HEK293 (cell line): ENCODE measurements at regions not wholly inside any gene's neighbourhood (a gene's known extent, or its start where the extent isn't known, plus 50 kb on each side); places are given as distances from the start of the nearest gene placed in this dataset.

Source experiments
- MYNN ChIP-seq: fragments of 450-650 bp; formaldehyde crosslinking; IDR thresholded peaks from 2 replicates; pipeline ENCODE4 v1.5.1; 2016; ENCODE audit warnings: missing biosample characterization, missing genetic modification characterization, borderline replicate concordance
- SALL2 ChIP-seq: fragments of 450-650 bp; formaldehyde crosslinking; IDR thresholded peaks from 2 replicates; pipeline ENCODE4 v1.5.0; 2017; ENCODE audit warnings: missing biosample characterization, mild to moderate bottlenecking, missing genetic modification characterization, borderline replicate concordance
- SCRT2 ChIP-seq: fragments of 450-650 bp; formaldehyde crosslinking; IDR thresholded peaks from 2 replicates; pipeline ENCODE4 v1.5.1; 2016; ENCODE audit warnings: missing biosample characterization, missing genetic modification characterization
- SETDB1 ChIP-seq: IDR thresholded peaks from one replicate; pipeline ENCODE4 v1.6.1; 2017; ENCODE audit warnings: mild to moderate bottlenecking, low read length, moderate library complexity, mixed read lengths; ENCODE audit not compliant: insufficient read length
- ZNF10 ChIP-seq: fragments of 450-650 bp; formaldehyde crosslinking; IDR thresholded peaks from 2 replicates; pipeline ENCODE4 v1.5.1; 2017; ENCODE audit warnings: missing biosample characterization, missing genetic modification characterization
- ZNF433 ChIP-seq: fragments of 450-650 bp; formaldehyde crosslinking; IDR thresholded peaks from 2 replicates; pipeline ENCODE4 v1.5.1; 2016; ENCODE audit warnings: missing biosample characterization, missing genetic modification characterization, low read depth
- ZNF785 ChIP-seq: fragments of 450-650 bp; formaldehyde crosslinking; IDR thresholded peaks from 2 replicates; pipeline ENCODE4 v1.5.1; 2016; ENCODE audit warnings: missing biosample characterization, missing genetic modification characterization
- TF ChIP-seq, protein P1 (sequence below): fragments of 450-650 bp; formaldehyde crosslinking; IDR thresholded peaks from 2 replicates; pipeline ENCODE4 v1.5.1; 2016; ENCODE audit warnings: missing biosample characterization, missing genetic modification characterization
- TF ChIP-seq, protein P2 (sequence below): fragments of 450-650 bp; formaldehyde crosslinking; IDR thresholded peaks from 2 replicates; pipeline ENCODE4 v1.5.1; 2016; ENCODE audit warnings: missing biosample characterization, missing genetic modification characterization
- TF ChIP-seq, protein P3 (sequence below): fragments of 450-650 bp; formaldehyde crosslinking; IDR thresholded peaks from 2 replicates; pipeline ENCODE4 v1.5.1; 2016; ENCODE audit warnings: missing biosample characterization, missing genetic modification characterization
- TF ChIP-seq, protein P4 (sequence below): fragments of 450-650 bp; formaldehyde crosslinking; IDR thresholded peaks from 2 replicates; pipeline ENCODE4 v1.5.1; 2016; ENCODE audit warnings: missing biosample characterization, missing genetic modification characterization
- TF ChIP-seq, protein P5 (sequence below): fragments of 450-650 bp; formaldehyde crosslinking; IDR thresholded peaks from 2 replicates; pipeline ENCODE4 v1.5.1; 2016; ENCODE audit warnings: missing biosample characterization, missing genetic modification characterization

DNA sequence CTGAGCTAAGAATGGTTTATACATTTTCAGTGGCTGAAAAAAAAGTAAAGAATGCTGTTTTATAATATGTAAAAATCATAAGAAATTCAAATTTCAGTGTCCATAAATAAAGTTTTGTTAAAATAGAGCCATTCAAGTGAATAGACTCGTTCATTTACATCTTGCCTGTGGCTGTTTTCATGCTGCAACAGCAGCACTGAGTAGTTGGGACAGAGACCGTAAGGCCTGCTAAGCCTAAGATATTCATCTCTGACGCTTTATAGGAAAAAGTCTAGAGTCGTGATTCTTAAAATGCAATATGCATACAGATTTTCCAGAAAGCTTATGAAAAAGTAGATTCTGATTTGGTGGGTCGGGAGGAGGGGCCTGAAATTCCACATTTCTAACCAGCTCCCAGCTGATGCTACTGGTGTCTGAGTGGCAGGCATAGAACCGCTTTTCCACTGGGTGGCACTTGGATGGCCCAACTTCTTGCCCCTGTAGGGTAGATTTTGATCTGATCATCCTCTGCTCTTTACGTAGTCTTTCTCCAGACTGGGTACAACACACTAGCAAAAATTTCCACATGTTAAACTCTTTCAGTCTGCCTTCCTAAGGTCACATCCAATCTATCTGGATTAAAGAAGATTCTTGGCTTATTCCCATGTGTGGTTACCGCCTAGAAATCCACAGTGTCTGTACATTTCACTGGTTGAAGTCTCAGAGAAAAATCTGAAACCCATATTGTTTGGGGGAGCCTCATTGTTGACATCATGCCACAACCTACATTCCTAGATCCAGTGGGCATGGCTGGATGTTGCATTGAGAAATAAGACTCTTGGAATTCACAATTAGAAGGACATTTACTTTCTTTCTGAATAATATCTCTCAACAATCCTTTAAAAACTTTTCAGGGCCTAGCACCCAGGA lies 151.2 kb downstream of the C12orf75 start:
- TF ChIP-seq, protein P1, sequence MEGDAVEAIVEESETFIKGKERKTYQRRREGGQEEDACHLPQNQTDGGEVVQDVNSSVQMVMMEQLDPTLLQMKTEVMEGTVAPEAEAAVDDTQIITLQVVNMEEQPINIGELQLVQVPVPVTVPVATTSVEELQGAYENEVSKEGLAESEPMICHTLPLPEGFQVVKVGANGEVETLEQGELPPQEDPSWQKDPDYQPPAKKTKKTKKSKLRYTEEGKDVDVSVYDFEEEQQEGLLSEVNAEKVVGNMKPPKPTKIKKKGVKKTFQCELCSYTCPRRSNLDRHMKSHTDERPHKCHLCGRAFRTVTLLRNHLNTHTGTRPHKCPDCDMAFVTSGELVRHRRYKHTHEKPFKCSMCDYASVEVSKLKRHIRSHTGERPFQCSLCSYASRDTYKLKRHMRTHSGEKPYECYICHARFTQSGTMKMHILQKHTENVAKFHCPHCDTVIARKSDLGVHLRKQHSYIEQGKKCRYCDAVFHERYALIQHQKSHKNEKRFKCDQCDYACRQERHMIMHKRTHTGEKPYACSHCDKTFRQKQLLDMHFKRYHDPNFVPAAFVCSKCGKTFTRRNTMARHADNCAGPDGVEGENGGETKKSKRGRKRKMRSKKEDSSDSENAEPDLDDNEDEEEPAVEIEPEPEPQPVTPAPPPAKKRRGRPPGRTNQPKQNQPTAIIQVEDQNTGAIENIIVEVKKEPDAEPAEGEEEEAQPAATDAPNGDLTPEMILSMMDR, result no peak
- TF ChIP-seq SCRT2 (tag by site-specific recombination) (no peak), MYNN (tag by site-specific recombination) (no peak), SETDB1 (no peak), ZNF10 (tag by site-specific recombination) (no peak), ZNF785 (tag by site-specific recombination) (no peak), SALL2 (tag by site-specific recombination) (no peak), ZNF433 (tag by site-specific recombination) (no peak)
- TF ChIP-seq, protein P2, sequence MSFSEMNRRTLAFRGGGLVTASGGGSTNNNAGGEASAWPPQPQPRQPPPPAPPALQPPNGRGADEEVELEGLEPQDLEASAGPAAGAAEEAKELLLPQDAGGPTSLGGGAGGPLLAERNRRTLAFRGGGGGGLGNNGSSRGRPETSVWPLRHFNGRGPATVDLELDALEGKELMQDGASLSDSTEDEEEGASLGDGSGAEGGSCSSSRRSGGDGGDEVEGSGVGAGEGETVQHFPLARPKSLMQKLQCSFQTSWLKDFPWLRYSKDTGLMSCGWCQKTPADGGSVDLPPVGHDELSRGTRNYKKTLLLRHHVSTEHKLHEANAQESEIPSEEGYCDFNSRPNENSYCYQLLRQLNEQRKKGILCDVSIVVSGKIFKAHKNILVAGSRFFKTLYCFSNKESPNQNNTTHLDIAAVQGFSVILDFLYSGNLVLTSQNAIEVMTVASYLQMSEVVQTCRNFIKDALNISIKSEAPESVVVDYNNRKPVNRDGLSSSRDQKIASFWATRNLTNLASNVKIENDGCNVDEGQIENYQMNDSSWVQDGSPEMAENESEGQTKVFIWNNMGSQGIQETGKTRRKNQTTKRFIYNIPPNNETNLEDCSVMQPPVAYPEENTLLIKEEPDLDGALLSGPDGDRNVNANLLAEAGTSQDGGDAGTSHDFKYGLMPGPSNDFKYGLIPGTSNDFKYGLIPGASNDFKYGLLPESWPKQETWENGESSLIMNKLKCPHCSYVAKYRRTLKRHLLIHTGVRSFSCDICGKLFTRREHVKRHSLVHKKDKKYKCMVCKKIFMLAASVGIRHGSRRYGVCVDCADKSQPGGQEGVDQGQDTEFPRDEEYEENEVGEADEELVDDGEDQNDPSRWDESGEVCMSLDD (tag by site-specific recombination), result no peak
- TF ChIP-seq, protein P3, sequence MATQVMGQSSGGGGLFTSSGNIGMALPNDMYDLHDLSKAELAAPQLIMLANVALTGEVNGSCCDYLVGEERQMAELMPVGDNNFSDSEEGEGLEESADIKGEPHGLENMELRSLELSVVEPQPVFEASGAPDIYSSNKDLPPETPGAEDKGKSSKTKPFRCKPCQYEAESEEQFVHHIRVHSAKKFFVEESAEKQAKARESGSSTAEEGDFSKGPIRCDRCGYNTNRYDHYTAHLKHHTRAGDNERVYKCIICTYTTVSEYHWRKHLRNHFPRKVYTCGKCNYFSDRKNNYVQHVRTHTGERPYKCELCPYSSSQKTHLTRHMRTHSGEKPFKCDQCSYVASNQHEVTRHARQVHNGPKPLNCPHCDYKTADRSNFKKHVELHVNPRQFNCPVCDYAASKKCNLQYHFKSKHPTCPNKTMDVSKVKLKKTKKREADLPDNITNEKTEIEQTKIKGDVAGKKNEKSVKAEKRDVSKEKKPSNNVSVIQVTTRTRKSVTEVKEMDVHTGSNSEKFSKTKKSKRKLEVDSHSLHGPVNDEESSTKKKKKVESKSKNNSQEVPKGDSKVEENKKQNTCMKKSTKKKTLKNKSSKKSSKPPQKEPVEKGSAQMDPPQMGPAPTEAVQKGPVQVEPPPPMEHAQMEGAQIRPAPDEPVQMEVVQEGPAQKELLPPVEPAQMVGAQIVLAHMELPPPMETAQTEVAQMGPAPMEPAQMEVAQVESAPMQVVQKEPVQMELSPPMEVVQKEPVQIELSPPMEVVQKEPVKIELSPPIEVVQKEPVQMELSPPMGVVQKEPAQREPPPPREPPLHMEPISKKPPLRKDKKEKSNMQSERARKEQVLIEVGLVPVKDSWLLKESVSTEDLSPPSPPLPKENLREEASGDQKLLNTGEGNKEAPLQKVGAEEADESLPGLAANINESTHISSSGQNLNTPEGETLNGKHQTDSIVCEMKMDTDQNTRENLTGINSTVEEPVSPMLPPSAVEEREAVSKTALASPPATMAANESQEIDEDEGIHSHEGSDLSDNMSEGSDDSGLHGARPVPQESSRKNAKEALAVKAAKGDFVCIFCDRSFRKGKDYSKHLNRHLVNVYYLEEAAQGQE (tag by site-specific recombination), result no peak
- TF ChIP-seq, protein P4, sequence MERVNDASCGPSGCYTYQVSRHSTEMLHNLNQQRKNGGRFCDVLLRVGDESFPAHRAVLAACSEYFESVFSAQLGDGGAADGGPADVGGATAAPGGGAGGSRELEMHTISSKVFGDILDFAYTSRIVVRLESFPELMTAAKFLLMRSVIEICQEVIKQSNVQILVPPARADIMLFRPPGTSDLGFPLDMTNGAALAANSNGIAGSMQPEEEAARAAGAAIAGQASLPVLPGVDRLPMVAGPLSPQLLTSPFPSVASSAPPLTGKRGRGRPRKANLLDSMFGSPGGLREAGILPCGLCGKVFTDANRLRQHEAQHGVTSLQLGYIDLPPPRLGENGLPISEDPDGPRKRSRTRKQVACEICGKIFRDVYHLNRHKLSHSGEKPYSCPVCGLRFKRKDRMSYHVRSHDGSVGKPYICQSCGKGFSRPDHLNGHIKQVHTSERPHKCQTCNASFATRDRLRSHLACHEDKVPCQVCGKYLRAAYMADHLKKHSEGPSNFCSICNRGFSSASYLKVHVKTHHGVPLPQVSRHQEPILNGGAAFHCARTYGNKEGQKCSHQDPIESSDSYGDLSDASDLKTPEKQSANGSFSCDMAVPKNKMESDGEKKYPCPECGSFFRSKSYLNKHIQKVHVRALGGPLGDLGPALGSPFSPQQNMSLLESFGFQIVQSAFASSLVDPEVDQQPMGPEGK (tag by site-specific recombination), result no peak
- TF ChIP-seq, protein P5, sequence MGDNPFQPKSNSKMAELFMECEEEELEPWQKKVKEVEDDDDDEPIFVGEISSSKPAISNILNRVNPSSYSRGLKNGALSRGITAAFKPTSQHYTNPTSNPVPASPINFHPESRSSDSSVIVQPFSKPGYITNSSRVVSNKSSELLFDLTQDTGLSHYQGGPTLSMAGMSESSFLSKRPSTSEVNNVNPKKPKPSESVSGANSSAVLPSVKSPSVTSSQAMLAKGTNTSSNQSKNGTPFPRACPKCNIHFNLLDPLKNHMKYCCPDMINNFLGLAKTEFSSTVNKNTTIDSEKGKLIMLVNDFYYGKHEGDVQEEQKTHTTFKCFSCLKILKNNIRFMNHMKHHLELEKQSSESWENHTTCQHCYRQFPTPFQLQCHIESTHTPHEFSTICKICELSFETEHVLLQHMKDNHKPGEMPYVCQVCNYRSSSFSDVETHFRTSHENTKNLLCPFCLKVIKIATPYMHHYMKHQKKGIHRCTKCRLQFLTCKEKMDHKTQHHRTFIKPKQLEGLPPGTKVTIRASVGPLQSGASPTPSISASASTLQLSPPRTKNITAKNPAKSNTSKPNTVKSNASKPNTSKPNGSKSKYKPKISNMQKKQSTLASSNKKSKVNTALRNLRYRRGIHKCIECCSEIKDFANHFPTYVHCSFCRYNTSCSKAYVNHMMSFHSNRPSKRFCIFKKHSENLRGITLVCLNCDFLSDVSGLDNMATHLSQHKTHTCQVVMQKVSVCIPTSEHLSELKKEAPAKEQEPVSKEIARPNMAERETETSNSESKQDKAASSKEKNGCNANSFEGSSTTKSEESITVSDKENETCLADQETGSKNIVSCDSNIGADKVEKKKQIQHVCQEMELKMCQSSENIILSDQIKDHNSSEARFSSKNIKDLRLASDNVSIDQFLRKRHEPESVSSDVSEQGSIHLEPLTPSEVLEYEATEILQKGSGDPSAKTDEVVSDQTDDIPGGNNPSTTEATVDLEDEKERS (tag by site-specific recombination), result no peak
